ENCODE measurements at regions not wholly inside any gene's neighbourhood (a gene's known extent, or its start where the extent isn't known, plus 50 kb on each side); places are given as distances from the start of the nearest gene placed in this dataset.

GRCh38 chr4:134867027-134867426, 665.4 kb upstream of the PABPC4L start:
- no peak for TF ChIP-seq CREB1 (CRISPR knock-in tag; IDR thresholded peaks at IDR 0.05; ENCODE audit: low read depth)
- no peak for TF ChIP-seq CTCF (conservative IDR thresholded peaks at IDR 0.05; ENCODE audit: low read depth in 2 of 2)
- no peak for TF ChIP-seq EZH2 (IDR thresholded peaks at IDR 0.05; ENCODE audit: low read depth, unreplicated experiment)
- no peak for TF ChIP-seq POLR2AphosphoS5 (IDR thresholded peaks at IDR 0.05; ENCODE audit: low read depth)
- TF ChIP-seq NANOG (IDR thresholded peaks at IDR 0.05; ENCODE audit: borderline replicate concordance): no peak
- TF ChIP-seq JUNB (IDR thresholded peaks at IDR 0.05; ENCODE audit: unreplicated experiment): no peak
- no peak for TF ChIP-seq EZH2phosphoT487 (IDR thresholded peaks at IDR 0.05; ENCODE audit: unreplicated experiment)
- TF ChIP-seq, protein P1, sequence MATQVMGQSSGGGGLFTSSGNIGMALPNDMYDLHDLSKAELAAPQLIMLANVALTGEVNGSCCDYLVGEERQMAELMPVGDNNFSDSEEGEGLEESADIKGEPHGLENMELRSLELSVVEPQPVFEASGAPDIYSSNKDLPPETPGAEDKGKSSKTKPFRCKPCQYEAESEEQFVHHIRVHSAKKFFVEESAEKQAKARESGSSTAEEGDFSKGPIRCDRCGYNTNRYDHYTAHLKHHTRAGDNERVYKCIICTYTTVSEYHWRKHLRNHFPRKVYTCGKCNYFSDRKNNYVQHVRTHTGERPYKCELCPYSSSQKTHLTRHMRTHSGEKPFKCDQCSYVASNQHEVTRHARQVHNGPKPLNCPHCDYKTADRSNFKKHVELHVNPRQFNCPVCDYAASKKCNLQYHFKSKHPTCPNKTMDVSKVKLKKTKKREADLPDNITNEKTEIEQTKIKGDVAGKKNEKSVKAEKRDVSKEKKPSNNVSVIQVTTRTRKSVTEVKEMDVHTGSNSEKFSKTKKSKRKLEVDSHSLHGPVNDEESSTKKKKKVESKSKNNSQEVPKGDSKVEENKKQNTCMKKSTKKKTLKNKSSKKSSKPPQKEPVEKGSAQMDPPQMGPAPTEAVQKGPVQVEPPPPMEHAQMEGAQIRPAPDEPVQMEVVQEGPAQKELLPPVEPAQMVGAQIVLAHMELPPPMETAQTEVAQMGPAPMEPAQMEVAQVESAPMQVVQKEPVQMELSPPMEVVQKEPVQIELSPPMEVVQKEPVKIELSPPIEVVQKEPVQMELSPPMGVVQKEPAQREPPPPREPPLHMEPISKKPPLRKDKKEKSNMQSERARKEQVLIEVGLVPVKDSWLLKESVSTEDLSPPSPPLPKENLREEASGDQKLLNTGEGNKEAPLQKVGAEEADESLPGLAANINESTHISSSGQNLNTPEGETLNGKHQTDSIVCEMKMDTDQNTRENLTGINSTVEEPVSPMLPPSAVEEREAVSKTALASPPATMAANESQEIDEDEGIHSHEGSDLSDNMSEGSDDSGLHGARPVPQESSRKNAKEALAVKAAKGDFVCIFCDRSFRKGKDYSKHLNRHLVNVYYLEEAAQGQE (IDR thresholded peaks at IDR 0.05; ENCODE audit: unreplicated experiment): no peak
- TF ChIP-seq ZNF114 (CRISPR knock-in tag; IDR thresholded peaks at IDR 0.05): no peak
- TF ChIP-seq ZNF462 (CRISPR knock-in tag; IDR thresholded peaks at IDR 0.05): no peak
- TF ChIP-seq STAT1 (IDR thresholded peaks at IDR 0.05; ENCODE audit: unreplicated experiment): no peak
- TF ChIP-seq ETS1 (IDR thresholded peaks at IDR 0.05): no peak
- TF ChIP-seq ZNF331 (CRISPR knock-in tag; IDR thresholded peaks at IDR 0.05; ENCODE audit: low read depth): no peak
